ENCODE measurements at regions not wholly inside any gene's neighbourhood (a gene's known extent, or its start where the extent isn't known, plus 50 kb on each side); places are given as distances from the start of the nearest gene placed in this dataset.
"Not testable (repeated sequence)": the region's sequence is repeated elsewhere in the genome, so short reads cannot be mapped to it uniquely, and the experiment has no call there.

GRCh38 chr12:88809841-88810240 lies 229.6 kb upstream of the KITLG start:
- TF ChIP-seq, protein P1, sequence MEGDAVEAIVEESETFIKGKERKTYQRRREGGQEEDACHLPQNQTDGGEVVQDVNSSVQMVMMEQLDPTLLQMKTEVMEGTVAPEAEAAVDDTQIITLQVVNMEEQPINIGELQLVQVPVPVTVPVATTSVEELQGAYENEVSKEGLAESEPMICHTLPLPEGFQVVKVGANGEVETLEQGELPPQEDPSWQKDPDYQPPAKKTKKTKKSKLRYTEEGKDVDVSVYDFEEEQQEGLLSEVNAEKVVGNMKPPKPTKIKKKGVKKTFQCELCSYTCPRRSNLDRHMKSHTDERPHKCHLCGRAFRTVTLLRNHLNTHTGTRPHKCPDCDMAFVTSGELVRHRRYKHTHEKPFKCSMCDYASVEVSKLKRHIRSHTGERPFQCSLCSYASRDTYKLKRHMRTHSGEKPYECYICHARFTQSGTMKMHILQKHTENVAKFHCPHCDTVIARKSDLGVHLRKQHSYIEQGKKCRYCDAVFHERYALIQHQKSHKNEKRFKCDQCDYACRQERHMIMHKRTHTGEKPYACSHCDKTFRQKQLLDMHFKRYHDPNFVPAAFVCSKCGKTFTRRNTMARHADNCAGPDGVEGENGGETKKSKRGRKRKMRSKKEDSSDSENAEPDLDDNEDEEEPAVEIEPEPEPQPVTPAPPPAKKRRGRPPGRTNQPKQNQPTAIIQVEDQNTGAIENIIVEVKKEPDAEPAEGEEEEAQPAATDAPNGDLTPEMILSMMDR (IDR thresholded peaks at IDR 0.05): not testable (repeated sequence)
- TF ChIP-seq POLR2A (IDR thresholded peaks at IDR 0.05): not testable (repeated sequence)

Data from ovary (tissue), 3 donors.